Activated CD8-positive, alpha-beta memory T cell treated with anti-CD3 and anti-CD28 coated beads, Interleukin-2, amount 50 U/mL, for 48 hours (primary cell): ENCODE measurements at regions not wholly inside any gene's neighbourhood (a gene's known extent, or its start where the extent isn't known, plus 50 kb on each side); places are given as distances from the start of the nearest gene placed in this dataset.

Experiments used
- DNase-seq: peaks from one replicate; pipeline ENCODE4 v3.0.0-alpha.2; 2020

DNA sequence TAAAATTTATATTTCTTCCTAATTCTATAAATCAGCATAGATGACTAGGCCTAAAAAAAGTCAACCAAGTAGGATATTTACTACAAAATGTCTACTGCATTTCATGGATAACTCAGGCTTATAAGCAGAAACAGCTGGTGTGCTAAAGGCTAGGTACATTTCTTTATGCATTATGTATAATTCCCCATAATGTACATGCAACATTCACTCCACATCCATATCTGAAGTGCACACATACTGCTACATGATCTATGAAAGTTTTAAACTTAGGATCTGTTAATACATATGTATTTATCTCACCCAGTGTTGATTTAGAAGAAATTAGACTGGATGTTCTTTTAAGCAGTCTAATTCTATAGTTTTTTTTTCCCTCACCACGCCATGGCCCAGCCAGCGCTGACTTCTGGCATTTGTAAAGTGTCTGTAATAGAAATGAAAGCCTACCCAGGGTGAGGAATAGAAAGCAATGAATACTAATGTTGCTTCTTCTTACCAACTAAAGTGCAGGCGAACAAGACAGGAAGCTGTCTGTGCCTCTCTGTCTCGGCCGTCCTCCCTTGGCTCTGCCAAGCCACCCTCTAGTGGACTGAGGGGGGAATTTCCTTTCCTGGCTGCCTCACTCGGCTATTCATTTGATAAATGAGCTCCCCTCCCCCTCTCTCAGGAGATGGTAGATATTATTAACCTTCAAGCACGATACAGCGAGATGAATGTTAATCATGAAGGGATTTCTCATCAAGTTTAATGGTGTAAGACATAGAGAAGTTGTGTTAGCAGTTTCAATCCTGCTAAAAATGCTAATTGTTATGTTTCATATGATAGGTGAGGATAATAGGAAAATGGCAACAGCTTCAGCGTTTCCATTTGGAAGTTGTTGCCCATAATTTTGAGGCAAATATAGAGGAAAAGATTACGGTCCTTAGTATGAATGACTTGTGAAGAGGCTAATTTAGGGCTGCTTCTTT lies 384.5 kb downstream of the MTX2 start:
- no peak for DNase-seq

DNA sequence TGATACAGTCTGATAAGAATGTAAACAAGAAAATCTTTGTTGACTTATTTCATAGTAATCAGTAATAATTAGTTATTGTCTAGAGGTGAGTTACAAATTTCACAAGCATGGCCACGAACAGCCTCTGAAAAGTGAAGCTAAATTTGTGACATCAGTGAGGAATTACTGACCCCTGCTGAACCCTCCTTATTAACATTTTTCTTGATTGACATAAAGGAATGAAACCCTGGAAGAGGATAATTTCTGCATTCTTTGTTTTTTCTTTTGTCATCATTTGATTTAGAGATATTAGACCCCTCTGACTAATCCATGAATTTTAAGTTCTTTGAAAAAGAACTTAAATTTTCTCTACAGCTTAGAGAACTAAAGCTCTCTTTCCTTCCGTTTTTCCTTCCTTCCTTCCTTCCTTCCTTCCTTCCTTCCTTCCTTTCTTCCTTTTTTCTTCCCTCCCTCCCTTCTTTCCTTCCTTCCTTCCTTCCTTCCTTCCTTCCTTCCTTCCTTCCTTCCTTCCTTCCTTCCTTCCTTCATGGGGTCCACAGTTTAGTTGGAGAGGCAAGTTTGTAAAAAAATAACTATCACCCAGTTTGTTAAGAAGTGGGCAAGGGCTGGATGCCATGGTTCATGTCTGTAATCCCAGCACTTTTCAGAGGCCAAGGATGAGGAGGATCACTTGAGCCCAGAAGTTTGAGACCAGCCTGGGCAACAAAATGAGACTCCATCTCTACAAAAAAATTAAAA lies 387.0 kb downstream of the MTX2 start:
- DNase-seq, result no peak

DNA sequence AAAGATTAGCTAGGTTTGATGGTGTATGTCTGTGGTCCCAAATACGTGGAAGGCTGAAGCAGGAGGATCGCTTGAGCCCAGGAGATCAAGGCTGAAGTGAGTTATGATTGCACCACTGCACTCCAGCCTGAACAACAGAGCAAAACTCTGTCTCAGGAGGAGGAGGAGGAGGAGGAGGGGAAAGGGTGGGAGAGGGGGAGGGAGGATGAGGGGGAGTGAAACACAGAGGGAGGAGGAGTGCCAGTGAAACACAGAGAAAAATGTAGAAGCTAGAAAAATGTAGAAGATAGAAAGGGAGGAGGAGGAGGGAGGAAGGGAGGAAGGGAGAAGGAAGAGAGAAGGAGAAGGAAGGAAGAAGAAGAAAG lies 387.5 kb downstream of the MTX2 start:
- no peak for DNase-seq

DNA sequence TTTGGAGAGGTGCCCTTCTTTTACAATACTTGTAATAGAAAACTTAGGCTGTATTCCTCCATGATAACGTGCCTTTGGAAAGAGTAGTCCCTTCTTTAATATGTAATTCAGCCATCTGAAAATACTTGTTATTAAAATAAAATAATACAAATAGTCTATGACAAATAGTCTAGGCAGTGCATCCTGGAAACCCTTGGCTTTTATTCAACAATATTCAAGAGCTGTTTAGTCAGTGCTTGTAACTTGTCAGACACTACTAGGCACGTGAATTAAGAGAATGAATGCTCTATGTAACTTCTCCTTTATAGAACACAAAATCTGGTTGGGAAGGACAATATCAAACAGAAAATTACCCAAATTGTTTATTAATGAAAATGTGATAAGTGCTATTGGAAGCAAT lies 388.2 kb downstream of the MTX2 start:
- DNase-seq, result no peak

DNA sequence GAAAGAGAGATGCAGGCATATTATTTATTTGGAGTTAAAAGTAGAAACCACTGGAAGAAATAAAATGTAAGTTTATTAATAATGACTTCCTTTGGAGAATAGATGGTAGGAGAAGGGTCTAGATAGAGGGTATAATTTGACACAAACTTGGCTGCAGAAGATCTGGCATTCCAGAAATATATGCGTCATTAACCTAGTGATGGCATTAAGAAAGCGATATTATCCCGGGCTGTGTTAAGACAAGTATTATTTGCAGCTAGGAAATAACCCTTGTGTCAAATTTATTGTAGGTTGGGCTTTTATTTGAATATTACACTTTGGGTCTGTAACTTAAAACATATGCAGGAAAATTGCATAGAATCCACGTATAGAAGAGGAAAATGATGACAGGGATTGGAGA lies 389.5 kb downstream of the MTX2 start:
- no peak for DNase-seq

DNA sequence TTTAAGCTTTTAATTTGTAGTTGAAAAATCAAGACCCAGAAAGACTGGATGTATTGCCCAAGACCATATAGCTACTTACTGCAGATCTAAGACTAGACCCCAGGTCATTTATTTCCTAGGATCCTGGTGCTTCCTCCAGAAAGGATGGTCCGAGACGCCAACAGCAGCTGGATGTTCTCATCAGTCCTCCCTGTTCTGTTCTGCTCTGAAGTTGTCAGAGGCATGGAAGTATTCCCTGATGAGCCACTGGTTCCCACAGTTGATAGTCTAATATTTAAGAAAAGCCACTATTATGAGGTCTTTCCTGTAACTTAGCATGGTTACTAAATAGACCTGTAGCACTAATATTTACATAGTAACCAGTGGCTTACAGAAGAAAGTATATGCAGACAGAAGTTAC lies 393.5 kb downstream of the MTX2 start:
- no peak for DNase-seq

DNA sequence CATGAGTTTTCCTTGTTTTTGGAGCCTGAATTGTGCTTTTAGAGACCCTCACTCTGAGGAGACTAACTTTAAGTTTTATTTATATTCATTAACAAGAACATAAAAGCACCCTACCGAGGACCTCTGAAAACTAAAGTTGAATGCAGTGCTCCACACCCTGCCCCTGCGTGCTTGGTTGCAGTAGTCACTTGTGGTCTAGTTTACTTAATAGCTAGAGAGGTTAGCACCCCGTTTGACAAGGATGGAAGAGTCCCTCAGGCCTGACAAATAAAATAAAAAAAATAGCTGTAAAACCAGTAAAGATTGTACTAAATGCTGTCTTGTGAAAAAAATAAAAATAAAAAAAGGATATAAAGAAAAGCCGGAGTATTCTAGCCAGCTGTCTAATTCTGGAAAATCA lies 395.2 kb downstream of the MTX2 start:
- DNase-seq, result no peak

DNA sequence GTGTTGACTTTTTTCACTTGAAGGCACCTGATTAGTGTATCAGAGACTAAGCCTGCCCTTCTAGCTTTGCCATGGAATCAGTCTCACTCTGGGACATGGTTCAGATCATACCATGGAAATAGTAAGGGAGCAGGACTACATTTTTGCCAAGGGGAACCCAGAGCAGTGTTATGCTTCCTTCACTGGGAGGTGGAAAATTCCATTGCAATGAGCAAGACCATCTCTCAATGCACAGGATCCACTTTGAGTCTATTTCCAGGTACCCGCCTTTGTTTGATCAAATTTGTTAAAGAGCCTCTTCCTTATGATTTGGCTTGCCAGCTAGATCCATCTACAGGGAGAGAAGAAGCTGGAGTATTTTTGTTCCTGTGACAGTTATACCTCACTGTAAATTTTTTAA lies 395.8 kb downstream of the MTX2 start:
- no peak for DNase-seq

DNA sequence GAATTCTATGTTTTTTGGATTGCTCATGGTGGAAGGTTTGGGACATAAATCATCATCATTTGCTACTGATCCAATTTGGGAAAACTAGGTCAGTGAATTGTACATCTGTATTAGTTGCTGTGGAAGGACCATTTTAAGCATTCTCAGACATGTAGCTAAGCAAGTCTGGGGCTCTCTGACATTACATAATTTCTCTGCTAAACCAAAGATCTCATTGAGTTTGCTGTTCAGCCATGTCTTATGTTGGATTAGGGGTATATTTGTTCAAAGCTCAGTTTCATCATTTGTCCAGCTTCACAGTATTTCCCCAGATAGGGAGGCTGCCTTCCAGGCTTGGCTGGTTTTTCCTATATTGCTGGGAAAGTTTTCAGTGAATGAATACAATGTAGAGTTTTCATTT lies 399.7 kb downstream of the MTX2 start:
- no peak for DNase-seq

DNA sequence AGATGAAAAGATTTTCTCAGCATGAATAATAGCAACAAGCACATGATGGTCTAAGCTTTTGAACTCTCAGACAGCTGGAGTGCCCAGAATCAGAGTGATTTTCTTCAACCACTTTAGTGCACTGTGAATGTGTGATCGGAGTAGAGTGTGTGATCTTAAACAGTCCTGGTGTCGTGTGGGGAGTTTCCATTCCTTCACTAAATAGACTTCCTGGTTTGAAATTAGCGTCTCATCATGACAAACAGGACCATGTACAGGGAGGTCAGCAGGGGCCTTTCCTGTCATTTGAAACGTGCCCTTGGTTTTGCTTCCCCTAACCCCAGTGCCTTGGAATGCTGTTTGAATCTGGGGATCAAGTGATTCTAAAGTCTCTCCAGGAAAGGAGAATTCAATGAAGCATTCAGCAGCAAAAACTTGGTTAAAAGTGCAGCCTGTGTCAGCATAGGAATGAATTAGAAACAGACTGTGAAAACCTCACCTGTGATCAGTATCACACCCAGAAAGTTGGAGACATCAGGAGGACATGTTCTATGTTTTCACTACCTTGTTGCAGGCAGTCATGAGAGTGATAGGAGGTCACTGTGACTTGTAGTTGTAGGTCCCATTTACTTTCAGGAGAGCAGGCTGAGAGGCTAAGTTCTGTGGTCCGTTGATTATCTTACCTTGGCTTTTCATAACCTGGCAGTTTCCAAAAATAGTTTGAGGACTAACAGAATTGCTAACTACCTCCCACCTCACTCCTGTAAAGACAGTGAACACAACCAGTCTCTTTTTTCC lies 400.3 kb downstream of the MTX2 start:
- DNase-seq, result no peak

DNA sequence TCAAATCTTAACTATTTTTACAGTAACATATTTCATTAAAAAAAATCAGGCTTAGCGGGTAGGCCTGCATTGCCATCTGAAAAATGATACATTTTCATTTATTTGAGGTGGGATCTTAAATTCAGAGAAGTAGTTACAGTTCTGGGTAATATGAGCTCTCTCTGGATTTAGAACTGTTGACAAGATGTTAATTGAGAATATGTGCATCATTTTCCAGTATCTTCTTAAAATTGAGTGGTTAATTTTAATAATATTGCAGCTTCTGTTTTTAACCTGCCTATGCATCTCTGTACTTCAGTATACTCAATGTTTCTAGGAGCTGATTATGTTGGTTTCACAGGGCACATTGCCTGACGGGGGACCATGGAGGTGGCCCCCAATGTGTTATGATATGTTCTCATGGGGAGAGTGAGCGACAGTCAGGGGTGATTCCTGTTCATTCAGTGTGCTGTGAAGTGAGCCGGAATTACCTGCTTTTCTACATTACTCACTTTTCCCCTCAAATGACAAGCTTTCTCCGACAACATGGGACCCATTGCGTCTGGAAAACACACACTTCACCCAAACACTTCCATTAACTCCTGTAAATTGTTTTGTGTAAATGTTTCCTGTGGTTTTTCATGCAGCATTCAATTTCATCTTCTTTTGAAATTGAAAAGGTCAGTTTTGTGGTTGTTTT lies 406.2 kb downstream of the MTX2 start:
- no peak for DNase-seq

DNA sequence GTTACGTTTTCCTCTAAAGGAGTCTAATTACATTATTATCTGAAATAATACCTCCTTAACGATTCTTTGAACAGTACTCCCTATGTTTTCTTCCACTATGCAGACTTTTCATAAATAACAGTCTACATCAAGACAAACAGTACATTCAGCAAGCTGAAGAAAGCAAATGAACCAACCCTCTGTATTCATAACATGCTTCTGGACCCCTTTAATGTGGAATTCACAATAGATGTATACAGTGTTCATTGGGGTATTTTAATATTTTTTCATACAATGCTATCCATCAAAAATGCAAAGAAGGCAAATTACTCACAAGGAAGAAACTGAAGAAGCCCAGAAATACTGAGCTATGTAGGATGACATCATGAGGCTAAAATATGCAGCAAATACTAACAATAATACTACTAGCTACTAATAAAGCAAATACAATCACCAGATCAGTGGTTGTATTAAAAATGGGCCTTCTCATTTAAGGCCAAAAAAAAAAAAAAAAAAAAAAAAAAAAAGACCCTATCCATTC lies 408.6 kb downstream of the MTX2 start:
- DNase-seq, result no peak

DNA sequence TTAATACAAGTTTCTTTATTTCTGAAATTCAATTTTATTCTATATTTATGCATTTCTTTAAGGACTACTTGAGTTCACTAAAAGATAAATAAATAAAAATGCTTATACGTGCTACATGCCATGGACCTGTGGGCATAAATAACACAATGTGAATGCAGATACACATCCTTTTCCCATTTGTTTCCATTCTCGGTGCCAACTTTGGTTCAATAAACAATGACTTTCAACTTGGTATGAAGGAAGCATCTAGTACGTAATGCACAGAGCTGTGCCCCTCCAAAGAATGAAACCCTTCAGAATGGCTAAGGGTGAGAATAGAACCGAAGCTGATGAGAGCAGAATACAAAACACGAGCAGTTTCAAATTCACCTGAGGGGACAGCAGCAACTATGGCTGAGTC lies 409.3 kb downstream of the MTX2 start:
- no peak for DNase-seq

DNA sequence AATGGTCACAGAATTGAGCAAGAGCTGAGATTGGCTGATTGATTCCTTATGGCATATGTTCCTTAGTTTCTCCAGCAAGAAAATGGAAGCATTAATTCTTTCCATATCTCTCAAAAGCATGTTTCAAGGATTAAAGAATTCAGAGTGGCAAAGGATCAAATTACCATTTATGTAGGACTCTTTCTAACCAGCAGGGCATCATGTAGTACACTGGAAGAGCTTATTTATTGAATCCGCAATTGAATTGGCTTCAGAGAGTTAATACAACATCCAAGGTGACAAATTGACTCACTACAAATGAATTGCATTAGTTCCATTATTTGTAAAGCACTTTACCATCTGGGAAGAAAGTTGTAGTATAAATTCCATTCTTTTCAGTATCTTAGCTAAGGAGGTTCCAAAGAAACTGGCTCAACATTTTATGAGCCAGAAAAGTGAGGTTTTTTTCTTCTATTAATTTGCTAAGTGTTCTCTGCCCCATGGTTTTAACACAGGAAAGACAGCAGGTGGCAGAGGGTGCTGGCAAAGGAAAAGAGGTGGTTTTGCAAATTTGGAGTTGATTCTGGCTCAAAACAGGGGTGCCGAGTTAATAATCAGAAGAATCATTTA lies 409.9 kb downstream of the MTX2 start:
- DNase-seq, result no peak

DNA sequence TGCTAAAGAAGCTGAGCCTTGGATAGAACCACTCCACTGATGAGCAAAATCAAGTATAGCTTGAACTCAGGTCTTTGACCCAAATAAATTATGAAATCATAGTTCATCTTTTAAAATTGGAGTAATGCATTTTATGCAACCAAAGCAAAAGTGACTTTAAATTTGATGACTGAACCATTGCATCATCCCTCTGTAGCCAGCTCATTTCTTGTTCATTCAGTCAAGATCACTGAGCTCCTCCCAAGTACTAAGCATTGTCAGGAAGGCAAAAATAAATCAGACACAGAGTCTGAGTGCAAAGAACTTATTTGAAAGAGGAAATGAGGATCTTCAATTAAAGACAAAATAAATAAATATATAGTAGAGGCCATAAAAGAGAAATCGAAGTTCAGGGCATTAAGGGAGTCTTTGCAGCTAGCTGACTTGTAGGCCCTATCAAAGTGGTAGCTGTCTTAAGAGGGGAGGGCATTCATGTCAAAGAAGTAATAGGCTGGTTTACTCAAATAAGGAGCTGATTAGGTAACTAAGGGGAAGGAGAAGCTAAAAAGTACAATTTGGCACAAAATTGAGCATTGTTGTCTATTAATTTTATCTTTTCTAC lies 411.8 kb downstream of the MTX2 start:
- no peak for DNase-seq

DNA sequence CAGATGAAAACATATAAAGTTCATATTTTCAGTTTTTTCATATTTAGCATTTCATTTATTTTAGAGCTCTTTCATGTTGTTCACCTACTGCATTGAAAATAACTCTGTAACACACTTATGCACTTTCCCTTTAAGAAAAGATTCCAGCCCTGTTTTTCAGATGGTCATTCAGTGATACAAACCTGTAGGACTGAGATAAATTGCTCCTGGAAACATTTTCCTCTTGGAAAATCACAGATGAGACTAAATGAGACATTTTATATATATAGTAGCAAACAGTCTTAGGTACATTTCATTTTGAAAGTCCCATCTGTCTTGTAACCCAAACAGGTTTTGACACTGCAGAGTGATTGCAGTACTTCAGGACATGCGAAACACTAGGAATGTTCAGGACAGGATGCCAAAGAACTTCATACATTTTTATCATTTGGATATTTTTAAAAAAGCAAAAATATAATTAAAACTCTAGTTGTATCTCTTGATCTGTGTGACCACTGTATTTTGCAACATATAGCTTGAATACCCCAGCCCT lies 412.4 kb downstream of the MTX2 start:
- no peak for DNase-seq

DNA sequence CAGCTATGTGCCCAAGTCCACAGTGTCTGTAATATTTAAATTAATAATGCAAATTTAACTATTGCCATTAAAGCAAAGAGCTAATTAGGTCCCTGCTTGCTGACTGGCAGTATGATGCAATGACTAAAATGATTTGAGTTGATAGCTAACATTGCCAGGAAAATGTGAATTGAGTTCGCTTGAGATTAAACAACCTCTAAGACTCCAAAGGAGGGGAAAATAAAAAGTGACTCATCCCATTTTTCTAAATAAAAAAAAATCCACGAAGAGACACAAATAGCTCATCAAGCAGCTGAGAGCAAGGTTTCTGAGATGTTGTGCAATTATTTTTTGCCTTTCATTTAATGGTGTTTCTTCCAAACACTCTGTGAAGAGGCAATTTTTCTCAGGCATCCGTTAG lies 413.0 kb downstream of the MTX2 start:
- no peak for DNase-seq

DNA sequence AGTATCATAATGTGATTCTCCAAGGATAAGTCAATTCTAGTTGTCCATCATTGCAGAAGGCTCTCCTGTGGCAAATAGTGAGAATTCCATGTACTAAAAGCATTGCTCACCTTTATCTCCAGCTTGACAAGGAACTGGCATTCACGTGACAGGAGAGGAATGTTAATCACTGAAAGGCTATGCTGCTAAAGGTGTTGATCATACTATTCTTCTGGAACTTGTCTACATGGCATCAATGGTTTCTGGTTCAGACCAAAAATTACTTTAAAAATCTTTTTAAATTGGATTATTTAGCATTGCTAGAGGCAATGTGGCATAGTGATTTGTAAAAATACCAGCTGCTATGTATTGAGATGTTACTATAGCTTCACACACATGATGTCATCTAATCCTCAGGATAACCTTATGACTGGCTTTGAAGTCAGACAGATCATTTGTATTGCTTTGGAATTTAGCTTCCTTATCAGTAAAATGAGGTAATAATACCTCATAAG lies 414.4 kb downstream of the MTX2 start:
- DNase-seq, result no peak

DNA sequence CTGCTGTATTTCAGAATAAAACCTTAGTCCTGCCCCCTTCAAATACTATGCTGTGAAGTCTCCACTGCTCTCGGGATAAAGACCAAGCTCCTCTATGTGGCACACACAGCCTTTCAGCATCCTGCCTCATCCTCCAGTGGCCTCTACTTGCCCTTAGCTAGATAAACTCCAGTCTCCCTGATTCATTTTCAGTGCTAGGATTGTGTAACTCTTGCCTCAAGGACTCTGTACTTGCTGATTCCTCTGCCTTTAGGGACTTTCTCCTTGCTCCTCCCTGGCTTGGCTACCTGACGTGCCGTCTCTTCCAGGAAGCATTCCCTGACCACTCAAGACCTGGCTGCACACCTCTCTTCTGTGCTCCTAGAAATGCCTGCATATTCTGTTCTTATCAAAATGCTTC lies 416.7 kb downstream of the MTX2 start:
- no peak for DNase-seq

DNA sequence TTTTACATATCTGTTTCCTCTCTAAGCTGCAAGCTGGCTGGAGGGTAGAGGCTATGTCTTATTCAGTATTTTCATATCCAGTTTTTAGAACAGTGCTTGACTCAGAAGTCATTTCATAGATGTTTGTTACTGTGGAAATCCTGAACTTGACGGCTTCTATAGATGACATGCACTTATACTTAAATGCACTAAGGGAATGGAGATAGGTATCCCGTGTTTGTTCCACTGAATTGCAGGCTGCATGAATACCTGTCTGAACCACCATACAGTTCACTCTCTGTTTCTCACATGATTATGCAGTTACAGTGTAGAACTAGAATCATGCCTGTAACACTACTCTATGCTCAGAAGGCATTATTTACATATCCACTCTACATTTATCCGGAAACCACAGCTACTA lies 417.1 kb downstream of the MTX2 start:
- DNase-seq, result no peak

DNA sequence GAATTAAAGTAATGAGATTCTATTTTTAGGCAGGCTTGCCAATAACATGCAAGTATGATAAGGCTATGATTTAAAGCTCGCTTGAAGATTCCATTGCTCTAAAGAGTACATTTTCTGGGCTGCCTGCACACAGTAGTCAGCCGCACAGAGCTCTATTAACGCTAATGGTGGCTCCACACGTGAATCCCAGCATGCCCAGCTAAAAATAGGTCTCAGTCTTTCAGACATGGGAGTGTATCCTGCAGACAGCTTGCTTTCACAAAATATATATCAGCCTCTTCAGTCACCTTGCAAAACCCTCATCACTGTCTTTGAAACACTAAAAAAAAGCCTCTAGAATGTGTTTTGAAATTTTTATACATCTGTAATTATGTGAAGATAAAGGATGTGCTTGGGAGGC lies 418.1 kb downstream of the MTX2 start:
- no peak for DNase-seq
